Right atrium auricular region (tissue), 2 donors: ENCODE measurements at regions not wholly inside any gene's neighbourhood (a gene's known extent, or its start where the extent isn't known, plus 50 kb on each side); places are given as distances from the start of the nearest gene placed in this dataset.

ENCODE experiments used
- DNase-seq: peaks from one replicate; pipeline ENCODE4 v3.0.0-alpha.2; 2019; ENCODE audit warnings: low spot score
- H3K27ac ChIP-seq, 2 donors: fragments of 200-600 bp; sonication (generic); 1 replicate in 1 of 2; 2 replicates in 1 of 2; pipeline ENCODE4 v1.5.1; 2016 to 2019
- H3K27me3 ChIP-seq, 2 donors: fragments of 200-600 bp; sonication (generic); one replicate each; pipeline versions ENCODE4 v1.5.1 to v1.6.0; 2017 to 2019
- H3K36me3 ChIP-seq: fragments of 200-600 bp; sonication (generic); one replicate; pipeline ENCODE4 v1.5.1; 2016
- H3K4me1 ChIP-seq, 2 donors: fragments of 200-600 bp; sonication (generic); one replicate each; pipeline versions ENCODE4 v1.5.1 to v1.6.0; 2017 to 2019
- H3K4me3 ChIP-seq, 2 donors: fragments of 200-600 bp; sonication (generic); 1 replicate in 1 of 2; 2 replicates in 1 of 2; pipeline ENCODE4 v1.5.1; 2017 to 2019; ENCODE audit warnings: mild to moderate bottlenecking in 1 of 2, moderate library complexity in 1 of 2
- H3K9me3 ChIP-seq, 2 donors: fragments of 200-600 bp; sonication (generic); one replicate each; pipeline ENCODE4 v1.5.1; 2019
- CTCF ChIP-seq, 2 donors: fragments of 200-600 bp; sonication (generic); IDR thresholded peaks; one replicate each; pipeline ENCODE4 v1.5.1; 2019; ENCODE audit warnings: antibody characterized with exemption in 2 of 2

DNA sequence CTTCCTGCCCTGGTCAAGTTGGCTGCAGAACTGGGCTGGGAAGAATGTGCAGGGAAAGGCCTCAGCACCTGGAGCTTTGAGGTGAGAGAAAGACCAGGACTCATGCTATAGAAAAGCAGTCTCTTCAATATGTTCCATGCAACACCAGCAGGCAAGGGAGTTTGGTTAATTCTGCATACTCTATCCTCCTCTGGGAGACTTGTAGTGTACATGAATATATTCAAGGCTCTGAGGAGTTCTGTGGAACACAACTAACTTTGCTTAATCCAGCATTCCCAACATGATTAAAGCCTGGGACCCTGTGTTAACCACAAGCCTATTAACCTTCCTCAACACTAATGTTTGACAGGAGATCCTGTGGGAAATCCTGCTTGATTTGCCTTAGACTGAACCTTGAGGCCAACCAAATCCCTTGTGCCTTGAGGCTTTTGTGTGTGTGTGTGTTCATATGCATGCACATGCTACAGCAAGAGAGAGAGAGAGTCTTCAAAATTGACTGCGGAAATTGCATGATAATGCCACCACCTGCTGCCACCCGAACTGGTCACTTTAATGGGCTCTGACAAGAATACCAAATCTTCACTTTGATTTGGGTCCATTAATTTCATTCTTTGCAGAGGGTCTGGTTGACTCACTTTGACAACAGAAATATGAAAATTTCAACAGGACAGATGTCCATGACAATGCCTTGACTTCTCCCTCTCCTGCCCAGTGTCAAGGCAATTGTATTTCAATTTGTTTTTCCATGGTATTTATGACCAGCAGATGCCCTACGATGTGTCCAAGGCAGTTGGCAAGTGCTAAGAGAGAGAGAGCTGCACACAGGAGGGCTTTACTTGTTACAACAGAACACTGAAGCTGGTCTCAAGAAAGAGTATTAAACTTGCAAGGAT is 238.2 kb upstream of the ZBED5 start:
- no peak overlapping the region for H3K27ac ChIP-seq
- H3K27me3 ChIP-seq, result no peaks in the 10 kb centered on the region
- no peak for DNase-seq
- no peaks in the 10 kb centered on the region for H3K36me3 ChIP-seq
- no peaks in the 10 kb centered on the region for H3K4me1 ChIP-seq
- peaks cover 0 to 11% of the 10 kb centered on the region in 2 donors for H3K9me3 ChIP-seq
- no peak for TF ChIP-seq CTCF (IDR thresholded peaks at IDR 0.05)
- no peak overlapping the region for H3K4me3 ChIP-seq

DNA sequence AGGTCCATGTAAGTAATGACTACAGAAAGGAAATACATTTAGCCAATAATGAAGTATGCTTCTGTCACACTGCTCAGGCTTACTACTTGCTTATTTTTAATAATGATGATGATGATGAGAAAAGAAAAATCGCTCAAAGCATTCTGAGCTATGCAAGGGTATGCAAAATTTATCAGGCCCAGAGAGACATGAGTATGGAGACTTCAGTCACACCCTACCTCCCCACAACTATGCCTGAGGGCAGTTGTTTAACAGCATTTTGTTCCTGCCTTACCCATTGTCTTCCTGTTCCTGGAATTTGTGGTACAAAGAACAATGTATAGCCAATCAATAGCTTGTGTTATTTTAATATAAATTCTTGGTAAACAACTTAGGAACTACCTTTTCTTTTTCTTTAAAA is 232.6 kb upstream of the ZBED5 start:
- Histone ChIP-seq H3K9me3 (peaks cover 0 to 19% of the 10 kb centered on the region in 2 donors), H3K27ac (no peak overlapping the region), H3K27me3 (no peaks in the 10 kb centered on the region), H3K4me1 (no peaks in the 10 kb centered on the region), H3K36me3 (no peaks in the 10 kb centered on the region), H3K4me3 (no peak overlapping the region)
- DNase-seq, result no peak
- no peak for TF ChIP-seq CTCF (IDR thresholded peaks at IDR 0.05)

DNA sequence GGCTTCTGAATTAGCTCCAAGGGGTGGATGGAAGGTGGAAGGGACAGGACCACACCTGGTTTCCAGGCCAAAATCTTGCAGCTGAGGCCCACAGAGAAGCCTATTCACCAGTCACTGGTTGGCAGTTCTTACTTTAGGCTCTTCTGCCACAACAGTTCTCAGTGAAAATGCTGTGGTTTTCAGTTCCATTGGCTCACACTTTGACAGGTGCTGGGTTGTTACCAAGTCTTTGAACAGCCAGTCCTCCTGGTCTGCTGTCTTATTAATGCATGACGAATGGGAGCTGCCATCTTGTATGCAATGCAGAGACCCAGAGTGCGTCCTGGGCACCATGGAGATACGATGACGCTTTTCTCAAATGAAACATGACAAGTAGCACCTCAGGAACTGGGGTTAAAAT is 232.0 kb upstream of the ZBED5 start:
- Histone ChIP-seq H3K27me3 (no peaks in the 10 kb centered on the region), H3K4me1 (no peaks in the 10 kb centered on the region), H3K36me3 (no peaks in the 10 kb centered on the region), H3K4me3 (no peak overlapping the region), H3K27ac (no peak overlapping the region), H3K9me3 (peaks cover 0 to 19% of the 10 kb centered on the region in 2 donors)
- no peak for DNase-seq
- TF ChIP-seq CTCF (IDR thresholded peaks at IDR 0.05), result no peak

- Histone ChIP-seq H3K36me3 (no peaks in the 10 kb centered on the region), H3K27me3 (no peaks in the 10 kb centered on the region), H3K4me1 (no peaks in the 10 kb centered on the region), H3K9me3 (peaks cover 0 to 17% of the 10 kb centered on the region in 2 donors), H3K27ac (no peak overlapping the region), H3K4me3 (no peak overlapping the region)
- no peak for TF ChIP-seq CTCF (IDR thresholded peaks at IDR 0.05)
- no peak for DNase-seq
Measured at GRCh38 chr11:11086979-11087378, 229.1 kb upstream of the ZBED5 start.

- no peak overlapping the region for H3K4me3 ChIP-seq
- H3K36me3 ChIP-seq, result no peaks in the 10 kb centered on the region
- H3K9me3 ChIP-seq, result peaks cover 0 to 3% of the 10 kb centered on the region in 2 donors
- no peak for DNase-seq
- TF ChIP-seq CTCF (IDR thresholded peaks at IDR 0.05), result no peak
- peaks cover 0 to 9% of the 10 kb centered on the region in 2 donors for H3K4me1 ChIP-seq
- no peak overlapping the region for H3K27ac ChIP-seq
- no peaks in the 10 kb centered on the region for H3K27me3 ChIP-seq
Measured at GRCh38 chr11:11085580-11085979, 227.7 kb upstream of the ZBED5 start.
